ENCODE measurements at regions not wholly inside any gene's neighbourhood (a gene's known extent, or its start where the extent isn't known, plus 50 kb on each side); places are given as distances from the start of the nearest gene placed in this dataset.
A peak's percentile ranks its signal among the peaks of the same experiment; 100 is the strongest.

DNA sequence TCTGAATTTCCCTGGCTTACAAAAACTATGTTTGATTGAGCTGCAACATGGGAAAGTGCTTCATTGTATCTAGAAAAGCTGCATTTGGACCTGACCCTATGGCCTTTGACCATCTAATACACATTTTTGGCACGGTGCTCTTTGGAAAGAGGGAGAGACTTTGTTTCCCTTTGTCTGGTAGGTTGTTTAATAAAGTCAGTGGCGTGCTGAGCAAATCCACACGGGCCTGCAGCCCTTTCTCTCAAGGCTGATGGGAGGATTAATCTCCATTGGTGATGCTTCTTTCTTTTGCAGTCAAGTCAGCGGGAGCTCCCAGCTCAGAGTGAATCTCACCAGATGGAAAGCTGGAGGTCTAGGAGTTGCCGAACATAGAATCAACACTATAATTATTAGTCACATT, 314.7 kb upstream of the CNR1 start:
- H3K27ac Mint-ChIP-seq: no peak overlapping the region
- H3K4me3 Mint-ChIP-seq: no peak overlapping the region
- ChIA-PET POLR2A (no interaction called here), CTCF (no interaction called here)
- DNase-seq (no peak), ATAC-seq (no peak)
- Histone ChIP-seq H3K9me3 (ENCODE audit: control insufficient read depth in 2 of 3, low read length in 3 of 3) (no peaks in the 10 kb centered on the region), H3K4me3 (ENCODE audit: low read length) (no peak overlapping the region), H3K36me3 (ENCODE audit: control insufficient read depth in 2 of 3, insufficient read depth in 3 of 3, low read length in 3 of 3) (no peaks in the 10 kb centered on the region), H3K4me1 (ENCODE audit: control insufficient read depth in 2 of 2, insufficient read depth in 2 of 2, low read length in 2 of 2) (no peaks in the 10 kb centered on the region), H3K27me3 (ENCODE audit: control insufficient read depth in 2 of 2, insufficient read depth in 2 of 2, low read length in 2 of 2) (no peaks in the 10 kb centered on the region), H3K27ac (ENCODE audit: low read depth, low read length) (no peak overlapping the region)
- H3K4me1 Mint-ChIP-seq: no peaks in the 10 kb centered on the region
- H3K27me3 Mint-ChIP-seq: peaks cover 0 to 30% (median 9%) of the 10 kb centered on the region in 5 donors
- intact Hi-C loops (cut with micrococcal nuclease): no loop called here
- peaks cover 0 to 4% (median 0%) of the 10 kb centered on the region in 5 donors for H3K36me3 Mint-ChIP-seq
- peaks cover 0 to 18% (median 6%) of the 10 kb centered on the region in 11 donors for H3K9me3 Mint-ChIP-seq

DNA sequence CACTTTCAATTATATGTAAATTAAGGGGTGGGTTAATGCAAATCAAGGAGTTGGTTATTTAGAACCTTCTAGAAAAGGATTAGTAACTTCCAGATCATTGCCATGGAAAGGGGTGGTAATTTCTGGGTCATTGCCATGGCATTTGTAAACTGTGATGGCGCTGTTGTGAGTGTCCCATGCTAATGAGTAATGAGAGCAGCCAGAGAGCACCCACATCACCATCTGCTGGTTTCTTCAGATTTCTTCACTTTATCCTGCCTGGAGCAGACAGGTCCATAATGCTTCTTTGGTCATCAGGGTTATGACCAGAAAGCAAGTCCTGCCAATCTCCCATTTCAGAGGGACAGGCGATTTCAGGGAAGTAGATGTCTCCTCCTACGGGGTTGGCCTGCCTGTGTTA, 311.3 kb upstream of the CNR1 start:
- ChIA-PET POLR2A (no interaction called here), CTCF (no interaction called here)
- no peaks in the 10 kb centered on the region for H3K27me3 ChIP-seq (ENCODE audit: control insufficient read depth in 2 of 2, insufficient read depth in 2 of 2, low read length in 2 of 2)
- Mint-ChIP-seq H3K27ac (no peak overlapping the region), H3K27me3 (peaks cover 0 to 40% (median 17%) of the 10 kb centered on the region in 5 donors), H3K4me1 (no peaks in the 10 kb centered on the region), H3K9me3 (peaks cover 0 to 12% (median 0%) of the 10 kb centered on the region in 11 donors), H3K36me3 (no peaks in the 10 kb centered on the region), H3K4me3 (no peak overlapping the region)
- ATAC-seq: no peak
- DNase-seq: no peak
- H3K27ac ChIP-seq (ENCODE audit: low read depth, low read length): no peak overlapping the region
- H3K4me3 ChIP-seq (ENCODE audit: low read length): no peak overlapping the region
- no peaks in the 10 kb centered on the region for H3K4me1 ChIP-seq (ENCODE audit: control insufficient read depth in 2 of 2, insufficient read depth in 2 of 2, low read length in 2 of 2)
- H3K36me3 ChIP-seq (ENCODE audit: control insufficient read depth in 2 of 3, insufficient read depth in 3 of 3, low read length in 3 of 3): no peaks in the 10 kb centered on the region
- H3K9me3 ChIP-seq (ENCODE audit: control insufficient read depth in 2 of 3, low read length in 3 of 3): no peaks in the 10 kb centered on the region
- intact Hi-C loops (cut with micrococcal nuclease): no loop called here

DNA sequence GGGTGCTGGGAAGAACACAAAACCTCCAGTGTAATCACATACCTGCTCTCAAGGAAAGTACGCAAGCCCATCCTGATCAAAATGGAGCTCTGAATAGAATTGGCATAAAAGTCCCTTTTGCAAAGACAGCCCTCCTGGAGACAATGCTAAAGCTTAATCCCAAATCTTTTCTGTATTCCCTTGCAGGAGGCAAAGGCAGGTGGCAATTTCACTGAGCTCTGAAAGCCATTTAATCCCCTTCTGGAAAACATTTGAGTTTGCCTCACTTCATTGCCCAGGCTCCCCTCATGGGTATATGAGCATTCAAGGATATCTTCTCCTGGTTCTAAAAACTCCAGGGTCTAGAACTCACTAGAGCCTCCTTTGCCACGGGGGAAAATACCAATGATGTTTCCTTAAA, 310.2 kb upstream of the CNR1 start:
- CTCF ChIA-PET: no interaction called here
- Histone ChIP-seq H3K9me3 (ENCODE audit: control insufficient read depth in 2 of 3, low read length in 3 of 3) (no peaks in the 10 kb centered on the region), H3K4me1 (ENCODE audit: control insufficient read depth in 2 of 2, insufficient read depth in 2 of 2, low read length in 2 of 2) (no peaks in the 10 kb centered on the region), H3K4me3 (ENCODE audit: low read length) (no peak overlapping the region), H3K36me3 (ENCODE audit: control insufficient read depth in 2 of 3, insufficient read depth in 3 of 3, low read length in 3 of 3) (no peaks in the 10 kb centered on the region), H3K27ac (ENCODE audit: low read depth, low read length) (no peak overlapping the region), H3K27me3 (ENCODE audit: control insufficient read depth in 2 of 2, insufficient read depth in 2 of 2, low read length in 2 of 2) (no peaks in the 10 kb centered on the region)
- H3K36me3 Mint-ChIP-seq: no peaks in the 10 kb centered on the region
- H3K9me3 Mint-ChIP-seq: peaks cover 0 to 9% (median 0%) of the 10 kb centered on the region in 11 donors
- POLR2A ChIA-PET: no interaction called here
- H3K27ac Mint-ChIP-seq: no peak overlapping the region
- H3K4me3 Mint-ChIP-seq: no peak overlapping the region
- ATAC-seq (no peak), DNase-seq (no peak)
- intact Hi-C loops (cut with micrococcal nuclease): no loop called here
- H3K4me1 Mint-ChIP-seq: no peaks in the 10 kb centered on the region
- peaks cover 0 to 34% (median 14%) of the 10 kb centered on the region in 5 donors for H3K27me3 Mint-ChIP-seq

DNA sequence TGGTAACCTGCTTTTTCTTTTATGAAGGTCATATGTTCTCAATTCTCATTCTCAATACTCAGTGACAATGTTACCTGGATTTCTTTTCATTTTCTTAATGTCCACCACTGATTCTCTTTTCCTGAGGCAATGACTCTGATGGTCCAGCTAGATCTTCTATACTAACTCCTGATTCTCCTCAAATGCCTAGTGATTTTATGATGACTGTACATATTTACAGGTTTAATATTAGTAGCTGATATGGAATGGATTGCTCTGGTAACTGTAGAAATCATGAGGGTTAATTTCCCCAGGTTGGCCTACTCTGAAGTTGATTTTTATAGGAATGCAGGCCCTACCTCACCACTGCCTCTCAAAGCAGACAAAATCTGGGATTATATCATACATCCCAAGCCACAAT, 308.6 kb upstream of the CNR1 start:
- POLR2A ChIA-PET: no interaction called here

DNA sequence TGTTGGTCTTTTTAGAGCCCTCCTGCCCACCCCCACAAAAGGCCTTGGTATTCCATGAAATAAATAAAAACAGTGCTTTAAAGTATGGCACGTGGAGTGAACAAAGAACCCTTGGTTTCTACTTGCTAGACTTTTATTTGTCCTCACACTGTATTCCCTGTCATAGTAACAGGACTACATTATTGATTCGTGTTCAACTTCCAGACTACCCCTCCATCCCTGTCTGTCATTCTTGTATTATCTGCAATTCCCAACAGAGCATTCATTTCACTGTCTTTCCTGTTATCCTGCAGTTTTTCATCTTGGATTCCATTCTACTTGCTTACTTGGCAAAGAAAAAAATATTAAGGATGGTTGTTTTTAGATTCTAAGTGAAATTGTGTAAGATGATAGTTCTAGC, 307.4 kb upstream of the CNR1 start:
- Histone ChIP-seq H3K36me3 (ENCODE audit: control insufficient read depth in 2 of 3, insufficient read depth in 3 of 3, low read length in 3 of 3) (no peaks in the 10 kb centered on the region), H3K27me3 (ENCODE audit: control insufficient read depth in 2 of 2, insufficient read depth in 2 of 2, low read length in 2 of 2) (no peaks in the 10 kb centered on the region), H3K9me3 (ENCODE audit: control insufficient read depth in 2 of 3, low read length in 3 of 3) (no peaks in the 10 kb centered on the region), H3K27ac (ENCODE audit: low read depth, low read length) (no peak overlapping the region), H3K4me3 (ENCODE audit: low read length) (no peak overlapping the region), H3K4me1 (ENCODE audit: control insufficient read depth in 2 of 2, insufficient read depth in 2 of 2, low read length in 2 of 2) (no peaks in the 10 kb centered on the region)
- no peak overlapping the region for H3K4me3 Mint-ChIP-seq
- no peaks in the 10 kb centered on the region for H3K36me3 Mint-ChIP-seq
- H3K9me3 Mint-ChIP-seq: peaks cover 0 to 2% (median 0%) of the 10 kb centered on the region in 11 donors
- no peak overlapping the region for H3K27ac Mint-ChIP-seq
- ChIA-PET POLR2A (no interaction called here), CTCF (no interaction called here)
- no peak for DNase-seq
- intact Hi-C loops (cut with micrococcal nuclease): no loop called here
- H3K4me1 Mint-ChIP-seq: no peaks in the 10 kb centered on the region
- ATAC-seq: no peak
- peaks cover 0 to 23% (median 13%) of the 10 kb centered on the region in 5 donors for H3K27me3 Mint-ChIP-seq

More for the DNA sequence above, 308.6 kb upstream of the CNR1 start:
- Histone ChIP-seq H3K4me1 (ENCODE audit: control insufficient read depth in 2 of 2, insufficient read depth in 2 of 2, low read length in 2 of 2) (no peaks in the 10 kb centered on the region), H3K36me3 (ENCODE audit: control insufficient read depth in 2 of 3, insufficient read depth in 3 of 3, low read length in 3 of 3) (no peaks in the 10 kb centered on the region), H3K27me3 (ENCODE audit: control insufficient read depth in 2 of 2, insufficient read depth in 2 of 2, low read length in 2 of 2) (no peaks in the 10 kb centered on the region), H3K27ac (ENCODE audit: low read depth, low read length) (no peak overlapping the region), H3K4me3 (ENCODE audit: low read length) (no peak overlapping the region), H3K9me3 (ENCODE audit: control insufficient read depth in 2 of 3, low read length in 3 of 3) (no peaks in the 10 kb centered on the region)
- Mint-ChIP-seq H3K36me3 (no peaks in the 10 kb centered on the region), H3K4me3 (no peak overlapping the region), H3K27me3 (peaks cover 0 to 29% (median 13%) of the 10 kb centered on the region in 5 donors), H3K9me3 (peaks cover 0 to 2% (median 0%) of the 10 kb centered on the region in 11 donors), H3K4me1 (no peaks in the 10 kb centered on the region), H3K27ac (no peak overlapping the region)
- no peak for ATAC-seq
- intact Hi-C loops (cut with micrococcal nuclease): no loop called here
- CTCF ChIA-PET: no interaction called here
- DNase-seq: no peak

DNA sequence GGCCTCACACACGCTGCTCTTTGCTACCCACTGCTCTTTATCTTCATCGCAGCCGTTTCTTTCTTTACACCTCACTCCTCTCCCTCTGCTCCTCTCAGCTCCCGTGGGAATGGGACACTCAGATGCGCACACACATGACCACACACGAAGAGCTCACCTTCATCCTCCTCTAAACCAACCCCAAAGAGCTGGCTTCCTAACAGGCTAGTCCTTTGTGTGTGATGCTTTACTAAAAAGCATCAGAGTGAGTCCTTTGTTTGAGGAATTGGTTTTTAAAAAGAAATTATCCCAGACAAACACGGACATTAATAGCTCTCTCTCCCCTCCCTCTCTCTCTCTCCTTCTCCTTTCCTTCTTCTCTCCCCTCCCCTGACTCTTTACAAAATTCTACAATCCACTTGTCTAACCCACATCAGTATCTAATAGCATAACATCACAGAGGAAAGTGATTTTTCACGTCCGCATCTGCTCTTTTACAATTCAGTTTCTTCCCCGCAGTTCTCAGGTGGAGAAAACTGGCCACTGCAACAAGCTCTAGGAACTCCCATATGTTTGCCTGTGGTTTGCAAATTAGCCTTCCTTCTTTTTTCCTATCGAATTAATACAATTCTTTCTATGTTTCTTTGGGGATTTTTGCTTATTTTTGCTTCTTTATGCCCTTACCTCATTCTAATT, 306.8 kb upstream of the CNR1 start:
- H3K4me1 ChIP-seq (ENCODE audit: control insufficient read depth in 2 of 2, insufficient read depth in 2 of 2, low read length in 2 of 2): no peaks in the 10 kb centered on the region
- H3K36me3 ChIP-seq (ENCODE audit: control insufficient read depth in 2 of 3, insufficient read depth in 3 of 3, low read length in 3 of 3): no peaks in the 10 kb centered on the region

DNA sequence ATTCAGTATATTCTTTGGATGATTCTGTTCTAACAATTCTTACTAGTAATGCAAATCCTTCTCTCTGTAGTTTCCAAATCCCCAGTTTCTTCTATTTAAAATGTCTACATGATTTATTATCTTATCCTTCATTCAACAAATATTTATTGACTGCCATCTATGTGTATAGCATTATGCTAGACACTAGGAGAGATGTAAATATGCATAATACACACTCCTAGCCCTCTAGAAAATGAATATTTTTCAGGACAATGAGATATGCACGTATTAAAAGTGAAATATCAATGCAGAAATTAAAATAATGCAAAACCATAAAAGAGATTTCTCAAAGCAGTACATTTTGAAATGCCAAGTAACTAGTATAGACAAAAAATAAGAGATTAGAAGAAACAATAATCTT, 293.5 kb upstream of the CNR1 start:
- ChIA-PET CTCF (no interaction called here), POLR2A (no interaction called here)
- no peaks in the 10 kb centered on the region for H3K9me3 ChIP-seq (ENCODE audit: control insufficient read depth in 2 of 3, low read length in 3 of 3)
- Mint-ChIP-seq H3K9me3 (peaks cover 0 to 11% (median 0%) of the 10 kb centered on the region in 11 donors), H3K4me1 (no peaks in the 10 kb centered on the region), H3K27ac (no peak overlapping the region), H3K4me3 (no peak overlapping the region), H3K27me3 (peaks cover 0 to 33% (median 5%) of the 10 kb centered on the region in 5 donors), H3K36me3 (no peaks in the 10 kb centered on the region)
- H3K27ac ChIP-seq (ENCODE audit: low read depth, low read length): no peak overlapping the region
- H3K27me3 ChIP-seq (ENCODE audit: control insufficient read depth in 2 of 2, insufficient read depth in 2 of 2, low read length in 2 of 2): no peaks in the 10 kb centered on the region
- DNase-seq (no peak), ATAC-seq (no peak)
- no peak overlapping the region for H3K4me3 ChIP-seq (ENCODE audit: low read length)
- intact Hi-C loops (cut with micrococcal nuclease): no loop called here
- H3K4me1 ChIP-seq (ENCODE audit: control insufficient read depth in 2 of 2, insufficient read depth in 2 of 2, low read length in 2 of 2): no peaks in the 10 kb centered on the region
- H3K36me3 ChIP-seq (ENCODE audit: control insufficient read depth in 2 of 3, insufficient read depth in 3 of 3, low read length in 3 of 3): no peaks in the 10 kb centered on the region

More for the DNA sequence above, 306.8 kb upstream of the CNR1 start:
- H3K27ac Mint-ChIP-seq: no peak overlapping the region
- Histone ChIP-seq H3K9me3 (ENCODE audit: control insufficient read depth in 2 of 3, low read length in 3 of 3) (no peaks in the 10 kb centered on the region), H3K4me3 (ENCODE audit: low read length) (no peak overlapping the region), H3K27me3 (ENCODE audit: control insufficient read depth in 2 of 2, insufficient read depth in 2 of 2, low read length in 2 of 2) (no peaks in the 10 kb centered on the region), H3K27ac (ENCODE audit: low read depth, low read length) (no peak overlapping the region)
- H3K4me3 Mint-ChIP-seq: peak overlapping the region in 1 of 10 donors; percentile 51
- POLR2A ChIA-PET: no interaction called here
- CTCF ChIA-PET: interaction anchor here (0.6 kb wide), 1 partner anchor 1191 kb away, joined by 3 read pairs; no protein-coding TSS in a partner anchor
- DNase-seq: no peak
- intact Hi-C loops (cut with micrococcal nuclease): no loop called here
- H3K9me3 Mint-ChIP-seq: peaks cover 0 to 2% (median 0%) of the 10 kb centered on the region in 11 donors
- ATAC-seq: no peak
- no peaks in the 10 kb centered on the region for H3K36me3 Mint-ChIP-seq
- peaks cover 0 to 19% (median 13%) of the 10 kb centered on the region in 5 donors for H3K27me3 Mint-ChIP-seq
- no peaks in the 10 kb centered on the region for H3K4me1 Mint-ChIP-seq
